ENCODE measurements at regions not wholly inside any gene's neighbourhood (a gene's known extent, or its start where the extent isn't known, plus 50 kb on each side); places are given as distances from the start of the nearest gene placed in this dataset.

GRCh38 chr9:118316831-118317343, 612.7 kb downstream of the TLR4 start:
- 83% methylated on average over 2 of the region's 2 CpGs; no CpG with 5 or more reads in 1 of the 2 experiments for WGBS, 2 experiments (ENCODE audit: insufficient coverage in 1 of 2, insufficient read length in 1 of 2)
- Mint-ChIP-seq H3K4me1 (peaks cover 4% of the 10 kb centered on the region), H3K27ac (no peak overlapping the region), H3K9me3 (no peaks in the 10 kb centered on the region), H3K4me3 (no peak overlapping the region), H3K27me3 (ENCODE audit: insufficient read depth) (no peaks in the 10 kb centered on the region), H3K36me3 (ENCODE audit: low read depth) (no peaks in the 10 kb centered on the region)
- H3K4me1 ChIP-seq (ENCODE audit: control insufficient read depth, insufficient read depth, low read length) = no peaks in the 10 kb centered on the region
- no peak for DNase-seq
- H3K9me3 ChIP-seq (ENCODE audit: control insufficient read depth, low read length) = no peaks in the 10 kb centered on the region
- H3K27me3 ChIP-seq (ENCODE audit: control insufficient read depth, insufficient read depth, low read length, poor library complexity, severe bottlenecking) = no peaks in the 10 kb centered on the region
- no peak overlapping the region for H3K9ac ChIP-seq (ENCODE audit: extremely low read depth, low read length, poor library complexity, severe bottlenecking)
- no peak overlapping the region for H3K27ac ChIP-seq (ENCODE audit: low read depth, low read length)
- H3K4me3 ChIP-seq (ENCODE audit: low read length) = no peak overlapping the region
- H3K36me3 ChIP-seq (ENCODE audit: control insufficient read depth, insufficient read depth, low read length) = no peaks in the 10 kb centered on the region
- no peak for TF ChIP-seq CTCF (conservative IDR thresholded peaks at IDR 0.05)

- no peak overlapping the region for H3K4me3 ChIP-seq (ENCODE audit: low read length)
- Mint-ChIP-seq H3K4me1 (peaks cover 3% of the 10 kb centered on the region), H3K4me3 (no peak overlapping the region), H3K9me3 (no peaks in the 10 kb centered on the region), H3K27ac (no peak overlapping the region), H3K36me3 (ENCODE audit: low read depth) (no peaks in the 10 kb centered on the region), H3K27me3 (ENCODE audit: insufficient read depth) (no peaks in the 10 kb centered on the region)
- DNase-seq = no peak
- H3K9me3 ChIP-seq (ENCODE audit: control insufficient read depth, low read length) = no peaks in the 10 kb centered on the region
- no peak for TF ChIP-seq CTCF (conservative IDR thresholded peaks at IDR 0.05)
- no peaks in the 10 kb centered on the region for H3K36me3 ChIP-seq (ENCODE audit: control insufficient read depth, insufficient read depth, low read length)
- H3K9ac ChIP-seq (ENCODE audit: extremely low read depth, low read length, poor library complexity, severe bottlenecking) = no peak overlapping the region
- no peak overlapping the region for H3K27ac ChIP-seq (ENCODE audit: low read depth, low read length)
- H3K27me3 ChIP-seq (ENCODE audit: control insufficient read depth, insufficient read depth, low read length, poor library complexity, severe bottlenecking) = no peaks in the 10 kb centered on the region
- 89% methylated on average over 1 of the region's 1 CpG; no CpG with 5 or more reads in 1 of the 2 experiments for WGBS, 2 experiments (ENCODE audit: insufficient coverage in 1 of 2, insufficient read length in 1 of 2)
- no peaks in the 10 kb centered on the region for H3K4me1 ChIP-seq (ENCODE audit: control insufficient read depth, insufficient read depth, low read length)
Measured at GRCh38 chr9:118318770-118319431, 614.7 kb downstream of the TLR4 start.

- no peaks in the 10 kb centered on the region for H3K4me1 Mint-ChIP-seq
- no peaks in the 10 kb centered on the region for H3K27me3 Mint-ChIP-seq (ENCODE audit: insufficient read depth)
- DNase-seq = no peak
- Histone ChIP-seq H3K36me3 (ENCODE audit: control insufficient read depth, insufficient read depth, low read length) (no peaks in the 10 kb centered on the region), H3K27me3 (ENCODE audit: control insufficient read depth, insufficient read depth, low read length, poor library complexity, severe bottlenecking) (no peaks in the 10 kb centered on the region), H3K27ac (ENCODE audit: low read depth, low read length) (no peak overlapping the region), H3K9ac (ENCODE audit: extremely low read depth, low read length, poor library complexity, severe bottlenecking) (no peak overlapping the region), H3K4me1 (ENCODE audit: control insufficient read depth, insufficient read depth, low read length) (no peaks in the 10 kb centered on the region), H3K9me3 (ENCODE audit: control insufficient read depth, low read length) (no peaks in the 10 kb centered on the region), H3K4me3 (ENCODE audit: low read length) (no peak overlapping the region)
- H3K36me3 Mint-ChIP-seq (ENCODE audit: low read depth) = no peaks in the 10 kb centered on the region
- H3K9me3 Mint-ChIP-seq = no peaks in the 10 kb centered on the region
- H3K27ac Mint-ChIP-seq = no peak overlapping the region
- no peak for TF ChIP-seq CTCF (conservative IDR thresholded peaks at IDR 0.05)
- H3K4me3 Mint-ChIP-seq = no peak overlapping the region
- WGBS, 2 experiments (ENCODE audit: insufficient coverage in 1 of 2, insufficient read length in 1 of 2) = no CpG with 5 or more reads among the region's 1 CpG
Measured at GRCh38 chr9:118321788-118322187, 617.6 kb downstream of the TLR4 start.

Measured in endodermal cell (in vitro differentiated cells).